Suppressor macrophage treated with lipopolysaccharide for 1 hour (primary cell): ENCODE measurements at regions not wholly inside any gene's neighbourhood (a gene's known extent, or its start where the extent isn't known, plus 50 kb on each side); places are given as distances from the start of the nearest gene placed in this dataset.

ENCODE experiments used
- DNase-seq, 3 donors: peaks; one replicate each; pipeline ENCODE4 v3.0.0-alpha.2; 2020 to 2022

GRCh38 chr11:70522593-70523311, 124.4 kb downstream of the CTTN start:
- no peak for DNase-seq

- no peak for DNase-seq
These were observed 125.2 kb downstream of the CTTN start for GRCh38 chr11:70523384-70524095.

- DNase-seq = no peak
These were observed 126.0 kb downstream of the CTTN start for GRCh38 chr11:70524096-70524922.

GRCh38 chr11:70525006-70525405, 126.7 kb downstream of the CTTN start:
- DNase-seq = no peak

GRCh38 chr11:70525466-70525865, 127.1 kb downstream of the CTTN start:
- DNase-seq = no peak

- no peak for DNase-seq
These were observed 128.1 kb downstream of the CTTN start for GRCh38 chr11:70526116-70527045.

GRCh38 chr11:70527046-70527395, 128.7 kb downstream of the CTTN start:
- no peak for DNase-seq

GRCh38 chr11:70527429-70528045, 129.2 kb downstream of the CTTN start:
- DNase-seq = no peak

GRCh38 chr11:70528046-70528793, 129.9 kb downstream of the CTTN start:
- DNase-seq = no peak

- DNase-seq = no peak
These were observed 130.7 kb downstream of the CTTN start for GRCh38 chr11:70528794-70529580.

GRCh38 chr11:70530010-70530409, 131.7 kb downstream of the CTTN start:
- no peak for DNase-seq

GRCh38 chr11:70530629-70531185, 132.4 kb downstream of the CTTN start:
- no peak for DNase-seq

GRCh38 chr11:70531281-70532065, 133.1 kb downstream of the CTTN start:
- no peak for DNase-seq

- no peak for DNase-seq
These were observed 133.7 kb downstream of the CTTN start for GRCh38 chr11:70532066-70532440.

GRCh38 chr11:70532731-70533130, 134.4 kb downstream of the CTTN start:
- DNase-seq = no peak

GRCh38 chr11:70535191-70535971, 137.1 kb downstream of the CTTN start:
- no peak for DNase-seq

- no peak for DNase-seq
These were observed 137.9 kb downstream of the CTTN start for GRCh38 chr11:70536051-70536877.
